ENCODE measurements at regions not wholly inside any gene's neighbourhood (a gene's known extent, or its start where the extent isn't known, plus 50 kb on each side); places are given as distances from the start of the nearest gene placed in this dataset.

DNA sequence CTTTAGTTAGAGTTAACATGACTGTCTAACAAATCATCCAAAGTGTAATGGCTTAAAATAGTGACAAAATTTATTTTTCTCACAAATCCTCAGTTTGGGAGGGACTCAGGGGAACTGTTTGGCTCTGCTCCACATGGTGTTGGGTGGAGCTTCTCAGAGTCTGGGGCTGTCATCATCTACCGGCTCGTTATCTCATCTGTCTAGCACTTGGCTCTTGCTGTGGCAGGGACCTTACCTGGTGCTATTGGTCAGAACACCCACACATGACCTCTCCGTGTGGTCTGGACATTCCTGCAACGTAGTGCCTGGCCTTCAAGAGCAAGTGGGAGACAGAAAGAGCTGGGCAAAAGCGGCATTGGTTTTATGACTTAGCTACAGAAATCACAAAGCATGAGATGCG, 866.9 kb upstream of the FRG1 start:
- no peak for DNase-seq (ENCODE audit: extremely low read depth in 1 of 11, low read depth in 9 of 11, low spot score in 4 of 11)

DNA sequence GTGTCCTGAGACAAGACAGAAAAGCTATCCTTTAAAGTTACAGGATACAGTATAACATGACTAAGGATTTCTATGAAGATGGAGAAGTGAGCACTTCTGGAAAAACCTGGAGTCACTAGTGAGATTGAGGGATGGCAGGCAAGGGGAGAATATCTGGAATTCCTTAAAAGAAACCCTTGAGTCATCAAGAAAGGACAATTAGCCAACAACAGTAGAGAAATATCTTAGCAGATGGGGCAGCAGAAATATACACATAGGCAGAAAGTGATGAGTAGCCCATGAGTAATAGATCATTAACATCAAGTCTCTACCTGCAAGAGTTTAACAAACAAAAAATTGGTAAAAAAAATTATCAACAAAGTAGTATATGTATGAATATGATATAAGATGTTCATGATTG, 858.8 kb upstream of the FRG1 start:
- DNase-seq (ENCODE audit: extremely low read depth in 1 of 11, low read depth in 9 of 11, low spot score in 4 of 11) = no peak

DNA sequence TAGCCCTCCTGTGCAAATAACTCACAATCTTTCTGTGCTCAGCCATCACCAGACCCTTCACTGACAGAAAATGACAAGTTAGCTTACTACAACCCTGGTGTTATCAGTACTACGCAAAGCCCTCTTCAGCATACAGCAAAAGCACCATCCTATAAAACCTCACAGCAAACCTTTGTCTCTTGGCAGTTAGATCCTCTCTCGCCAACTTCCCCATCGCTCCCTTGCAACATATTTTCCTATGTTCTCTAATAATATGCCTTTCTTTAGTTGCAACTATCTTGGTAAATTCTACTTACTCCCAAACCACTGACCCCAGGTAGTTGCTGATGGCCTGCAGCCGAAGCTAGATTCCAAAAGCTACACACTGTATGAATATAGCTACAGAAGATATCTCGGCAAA, 856.9 kb upstream of the FRG1 start:
- DNase-seq (ENCODE audit: extremely low read depth in 1 of 11, low read depth in 9 of 11, low spot score in 4 of 11) = no peak

DNA sequence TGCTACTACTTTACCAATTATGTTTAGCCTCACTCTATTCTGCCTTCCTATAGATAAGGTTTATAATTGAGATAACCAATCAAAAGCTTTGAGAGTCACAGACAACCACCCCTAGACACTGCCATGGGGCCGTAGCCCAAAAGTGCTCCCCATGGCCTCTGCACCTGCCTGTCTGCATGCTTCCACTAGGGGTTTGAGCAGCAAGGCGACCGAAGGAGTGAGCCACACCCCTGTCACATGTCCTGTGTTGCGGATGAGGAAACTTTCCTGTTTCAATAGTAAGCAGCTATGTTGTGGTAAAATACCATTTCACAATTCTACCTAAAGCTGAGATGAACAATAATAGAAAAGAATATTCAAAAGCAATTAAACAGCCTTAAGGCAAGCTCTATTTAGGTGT, 856.0 kb upstream of the FRG1 start:
- no peak for DNase-seq (ENCODE audit: extremely low read depth in 1 of 11, low read depth in 9 of 11, low spot score in 4 of 11)

DNA sequence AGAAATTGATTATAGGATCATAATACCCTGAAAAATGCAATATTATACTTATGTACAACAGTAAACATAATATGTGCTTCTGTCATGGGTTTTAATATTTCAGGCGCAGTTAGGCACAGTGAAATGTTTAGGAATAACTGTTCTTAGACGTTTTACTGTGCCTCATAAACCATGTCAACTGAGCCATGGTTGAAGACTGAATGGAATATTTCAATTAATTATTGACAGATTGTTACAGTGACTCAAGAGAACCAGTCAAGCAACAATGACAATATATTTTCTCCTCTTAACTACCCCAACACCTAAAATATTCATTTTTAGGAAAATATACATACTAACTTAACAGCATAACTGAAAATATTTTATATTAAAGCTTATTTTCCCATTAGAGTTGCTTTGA, 852.7 kb upstream of the FRG1 start:
- peak in 2 of 11 donors; percentile 6 to 18 for DNase-seq (ENCODE audit: extremely low read depth in 1 of 11, low read depth in 9 of 11, low spot score in 4 of 11)

DNA sequence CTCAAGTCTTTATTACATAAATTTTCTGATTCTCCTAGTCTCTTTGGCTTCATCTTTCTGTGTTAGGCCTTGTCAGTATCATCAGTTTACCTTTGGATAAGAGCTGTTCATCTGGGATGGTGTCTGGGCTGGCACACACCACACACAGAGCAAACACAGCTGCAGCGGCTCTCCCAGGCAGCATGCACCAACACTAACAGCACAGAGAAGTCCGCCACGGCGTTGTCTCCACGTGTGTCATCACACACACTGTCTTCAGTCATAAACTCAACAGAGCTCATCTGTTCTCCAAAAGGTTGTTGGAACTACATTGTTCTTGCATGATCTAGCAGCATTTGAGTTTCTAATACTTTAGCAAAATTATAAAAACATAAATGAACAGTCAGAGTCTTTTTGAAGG, 851.9 kb upstream of the FRG1 start:
- no peak for DNase-seq (ENCODE audit: extremely low read depth in 1 of 11, low read depth in 9 of 11, low spot score in 4 of 11)

DNA sequence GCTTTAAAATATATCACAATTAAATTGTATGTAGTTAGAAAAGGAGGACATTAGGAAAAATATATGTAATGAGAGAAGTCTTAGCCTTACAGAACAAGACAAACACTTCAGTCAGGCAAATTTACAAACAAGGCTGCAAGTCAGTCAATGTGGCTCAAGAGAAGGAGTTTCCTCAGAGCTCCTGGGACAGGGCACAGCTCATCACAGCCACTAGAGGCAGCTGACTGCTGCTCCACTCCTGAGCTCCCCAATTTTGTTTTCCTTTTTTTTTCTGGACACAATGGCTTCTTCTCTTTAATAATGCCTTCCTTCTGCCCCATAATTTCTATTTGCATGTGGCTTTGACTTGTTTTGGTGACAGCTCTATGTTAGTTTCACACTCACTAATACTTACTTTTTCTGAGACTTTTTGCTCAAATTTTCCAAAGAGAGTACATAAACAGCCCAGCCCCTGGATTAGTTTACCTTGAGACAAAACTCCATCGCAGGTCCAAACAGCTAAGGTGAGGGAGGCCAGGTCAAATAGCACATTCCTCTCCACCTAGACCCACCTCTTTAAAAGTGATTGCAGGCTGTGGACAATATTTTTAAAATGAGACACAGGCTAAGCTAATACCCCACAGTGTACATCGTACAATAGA, 850.4 kb upstream of the FRG1 start:
- no peak for DNase-seq (ENCODE audit: extremely low read depth in 1 of 11, low read depth in 9 of 11, low spot score in 4 of 11)

DNA sequence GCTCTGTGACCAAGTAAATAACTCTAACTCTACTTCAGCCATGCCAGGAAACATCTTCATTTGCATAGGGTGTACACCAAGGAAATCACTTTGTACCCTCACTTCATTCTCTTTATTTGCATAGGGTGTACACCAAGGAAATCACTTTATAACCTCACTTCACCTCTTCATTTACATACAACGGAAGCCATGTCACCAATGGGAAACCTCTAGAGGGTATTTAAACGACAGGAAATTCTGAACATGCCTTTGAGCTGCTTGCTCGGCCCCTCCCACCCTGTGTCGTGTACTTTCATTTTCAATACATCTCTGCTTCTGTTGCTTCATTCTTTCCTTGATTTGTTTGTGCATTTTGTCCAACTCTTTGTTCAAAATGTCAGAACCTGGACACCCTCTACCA, 848.1 kb upstream of the FRG1 start:
- no peak for DNase-seq (ENCODE audit: extremely low read depth in 1 of 11, low read depth in 9 of 11, low spot score in 4 of 11)

DNA sequence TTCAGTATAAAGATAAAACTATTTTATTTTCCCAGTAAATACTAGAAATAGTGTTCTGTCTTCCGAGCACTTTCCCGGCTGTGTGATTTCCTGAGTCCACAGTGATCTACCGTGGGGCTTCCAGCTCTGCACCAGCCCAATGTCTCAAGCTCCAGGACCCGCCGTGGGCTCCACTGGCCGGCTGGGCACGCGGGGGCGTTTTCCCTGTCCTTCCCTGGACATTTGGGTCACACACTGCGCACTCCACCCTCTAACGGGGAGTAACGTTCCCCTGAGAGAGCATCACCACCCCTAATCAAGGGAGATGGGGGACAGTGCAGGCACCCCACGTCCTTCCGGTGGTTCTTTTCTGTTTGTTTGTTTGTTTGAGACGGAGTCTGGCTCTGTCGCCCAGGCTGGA, 844.6 kb upstream of the FRG1 start:
- no peak for DNase-seq (ENCODE audit: extremely low read depth in 1 of 11, low read depth in 9 of 11, low spot score in 4 of 11)

DNA sequence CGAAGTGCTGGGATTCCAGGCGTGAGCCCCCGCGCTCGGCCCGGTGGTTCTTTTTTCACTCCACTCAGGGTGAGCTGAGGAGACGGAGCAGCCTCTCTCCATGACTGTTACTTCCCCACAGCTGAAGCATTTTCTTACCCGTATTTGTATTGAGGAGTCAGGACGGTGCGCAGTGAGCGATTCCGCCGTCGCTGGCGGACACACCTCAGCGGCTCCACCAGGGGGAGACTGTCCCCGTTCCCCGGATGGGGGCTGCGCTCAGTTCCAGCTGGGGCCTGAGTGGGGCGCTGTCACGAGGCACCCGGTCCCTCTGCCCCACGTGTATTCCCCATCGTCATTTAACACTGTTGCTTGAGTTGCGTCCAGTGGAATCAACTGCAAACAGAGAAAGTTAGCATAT, 844.0 kb upstream of the FRG1 start:
- no peak for DNase-seq (ENCODE audit: extremely low read depth in 1 of 11, low read depth in 9 of 11, low spot score in 4 of 11)

DNA sequence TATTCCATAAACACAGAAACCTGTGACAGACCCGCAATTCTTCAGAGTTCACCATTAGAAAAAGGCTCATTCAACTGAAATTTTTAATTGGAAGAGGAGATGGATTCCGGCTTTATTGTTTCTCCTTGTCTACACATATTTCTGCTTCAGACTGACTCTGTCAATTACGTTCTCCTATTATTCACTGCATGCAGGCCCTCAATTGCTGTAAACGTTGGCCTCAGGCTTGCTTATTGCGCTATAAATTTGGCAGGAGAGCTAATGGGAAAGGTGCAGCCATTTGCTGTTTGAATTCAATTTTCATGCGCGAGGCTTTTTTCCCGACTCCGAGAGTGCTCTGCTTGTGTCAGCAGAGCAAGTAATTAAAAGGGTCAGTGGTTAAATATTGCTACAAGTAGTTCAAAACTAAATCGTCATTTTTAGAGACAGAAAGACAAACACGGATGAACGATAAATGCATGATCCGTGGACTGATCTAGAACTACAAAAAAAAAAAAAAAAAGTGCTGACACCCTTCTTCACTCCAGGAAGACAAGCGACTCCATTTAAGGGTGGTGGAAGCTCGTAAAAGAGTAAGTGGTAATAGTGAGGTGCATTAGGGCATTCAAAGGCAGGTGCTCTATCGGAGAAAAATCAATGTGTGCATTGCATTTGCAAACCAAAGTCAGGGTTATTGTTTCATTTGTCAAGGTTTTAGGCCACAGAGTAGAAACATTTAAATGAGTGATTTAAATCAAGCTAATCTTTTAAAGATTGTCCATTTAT, 841.6 kb upstream of the FRG1 start:
- no peak for DNase-seq (ENCODE audit: extremely low read depth in 1 of 11, low read depth in 9 of 11, low spot score in 4 of 11)

DNA sequence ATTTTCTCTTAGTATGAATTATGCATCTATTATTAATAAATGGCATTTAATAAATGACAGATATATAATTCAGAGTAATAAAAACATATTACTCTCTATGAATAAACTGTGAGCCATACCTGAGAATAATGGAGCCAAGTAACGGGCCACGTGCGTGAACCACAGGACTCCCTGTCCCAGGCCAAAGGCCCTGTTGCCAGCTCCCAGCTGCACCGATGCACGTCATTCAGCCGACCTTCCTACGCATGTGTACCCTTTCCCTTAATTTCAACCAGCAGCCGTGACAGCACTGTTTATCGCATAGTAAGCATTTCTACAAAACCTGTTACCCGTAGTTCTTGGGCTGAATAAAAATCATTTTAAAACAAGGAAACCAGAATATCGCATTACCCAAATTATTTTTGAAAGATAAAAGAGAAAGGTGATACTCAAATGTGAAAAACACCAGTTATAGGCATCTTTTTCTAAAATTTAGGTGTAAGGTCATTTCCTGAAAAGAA, 827.2 kb upstream of the FRG1 start:
- no peak for DNase-seq (ENCODE audit: extremely low read depth in 1 of 11, low read depth in 9 of 11, low spot score in 4 of 11)

DNA sequence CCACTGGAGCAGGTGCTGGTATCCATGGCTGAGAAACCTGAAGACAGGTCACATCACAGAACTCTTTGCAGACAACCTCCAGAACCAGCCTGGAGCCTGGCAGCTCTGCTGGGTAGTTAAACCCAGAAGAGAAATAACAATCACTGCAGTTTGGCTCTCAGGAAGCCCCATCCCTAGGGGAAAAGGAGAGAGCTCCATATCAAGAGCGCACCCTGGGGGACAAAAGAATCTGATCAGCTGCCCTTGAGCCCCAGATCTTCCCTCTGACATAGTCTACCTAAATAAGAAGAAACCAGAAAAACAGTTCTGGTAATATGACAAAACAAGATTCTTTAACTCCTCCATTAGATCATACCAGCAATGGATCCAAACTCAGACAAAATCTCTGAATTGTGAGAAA, 823.2 kb upstream of the FRG1 start:
- DNase-seq (ENCODE audit: extremely low read depth in 1 of 11, low read depth in 9 of 11, low spot score in 4 of 11) = no peak

DNA sequence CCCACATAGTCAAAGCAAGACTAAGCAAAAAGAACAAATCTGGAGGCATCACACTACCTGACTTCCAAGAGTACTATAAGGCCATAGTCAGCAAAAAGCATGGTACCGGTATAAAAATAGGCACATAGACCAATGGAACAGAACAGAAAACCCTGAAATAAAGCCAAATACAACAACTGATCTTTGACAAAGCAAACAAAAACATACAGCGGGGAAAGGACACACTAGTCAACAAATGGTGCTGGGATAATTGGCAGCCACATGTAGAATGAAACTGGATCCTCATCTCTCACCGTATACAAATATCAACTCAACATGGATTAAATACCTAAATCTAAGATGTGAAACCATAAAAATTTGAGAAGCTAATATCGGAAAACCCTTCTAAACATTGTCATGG, 819.3 kb upstream of the FRG1 start:
- DNase-seq (ENCODE audit: extremely low read depth in 1 of 11, low read depth in 9 of 11, low spot score in 4 of 11) = no peak

DNA sequence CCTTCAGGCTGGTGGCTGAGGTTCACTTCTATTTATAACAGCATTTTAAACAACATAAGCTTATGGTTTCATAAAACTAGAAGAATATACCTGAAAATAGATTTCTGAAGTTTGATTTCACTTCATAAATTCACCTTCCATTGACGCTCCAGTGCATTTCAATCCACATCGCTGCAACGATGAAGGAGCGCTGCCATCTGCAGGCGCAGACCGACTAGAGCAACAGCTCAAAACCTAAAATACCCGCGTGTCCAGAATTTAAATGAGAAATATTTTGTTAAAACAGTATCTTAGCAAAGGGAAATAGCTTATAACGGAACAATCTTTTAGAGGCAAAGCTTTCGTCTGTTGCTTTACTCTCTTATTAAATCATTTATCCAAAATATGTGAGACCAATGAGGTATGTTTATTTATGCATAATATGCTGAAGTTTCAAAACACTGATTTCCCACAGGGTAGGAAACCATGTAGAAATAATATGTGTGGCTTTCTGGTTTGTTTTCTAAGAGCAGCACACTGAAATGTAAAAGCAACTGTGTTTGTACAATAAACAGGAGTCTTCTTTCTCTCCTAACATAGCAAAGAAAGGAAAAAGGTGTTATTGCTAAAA, 816.4 kb upstream of the FRG1 start:
- DNase-seq (ENCODE audit: extremely low read depth in 1 of 11, low read depth in 9 of 11, low spot score in 4 of 11) = peak in 5 of 11 donors; percentile 15 to 33 (median 24)

DNA sequence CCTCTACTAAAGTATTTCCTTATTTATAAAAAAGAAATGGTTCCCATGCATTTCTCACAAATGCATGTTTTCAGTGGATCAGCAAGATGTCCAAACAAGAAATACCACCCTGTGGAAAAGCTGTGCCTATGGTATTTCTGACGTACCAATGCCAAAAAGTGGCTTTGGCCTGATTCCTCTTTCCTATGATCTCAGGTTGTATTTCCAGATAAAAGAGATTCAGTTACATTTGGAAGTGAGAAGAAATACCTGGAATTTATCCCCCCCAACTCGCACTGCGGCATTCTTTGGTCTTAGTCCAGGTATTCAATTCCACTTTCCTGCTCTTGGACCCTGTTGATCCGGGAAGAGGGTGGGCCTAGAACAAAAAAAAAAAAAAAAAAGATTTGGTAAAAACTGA, 815.9 kb upstream of the FRG1 start:
- no peak for DNase-seq (ENCODE audit: extremely low read depth in 1 of 11, low read depth in 9 of 11, low spot score in 4 of 11)

DNA sequence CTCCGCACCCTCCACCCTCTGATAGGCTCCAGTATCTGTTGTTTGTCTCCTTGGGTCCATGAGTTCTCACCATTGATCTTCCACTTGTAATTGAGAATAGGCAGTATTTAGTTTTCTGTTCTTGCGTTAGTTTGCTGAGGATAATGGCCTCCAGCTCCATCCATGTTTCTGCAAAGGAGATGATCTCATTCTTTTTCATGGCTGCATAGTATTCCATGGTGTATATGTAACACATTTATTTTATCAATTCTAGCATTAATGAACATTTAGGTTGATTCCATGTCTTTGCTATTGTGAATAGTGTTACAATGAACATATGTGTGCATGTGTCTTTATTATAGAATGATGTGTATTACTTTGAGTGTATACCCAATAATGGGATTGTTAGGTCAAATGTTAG, 814.6 kb upstream of the FRG1 start:
- no peak for DNase-seq (ENCODE audit: extremely low read depth in 1 of 11, low read depth in 9 of 11, low spot score in 4 of 11)

DNA sequence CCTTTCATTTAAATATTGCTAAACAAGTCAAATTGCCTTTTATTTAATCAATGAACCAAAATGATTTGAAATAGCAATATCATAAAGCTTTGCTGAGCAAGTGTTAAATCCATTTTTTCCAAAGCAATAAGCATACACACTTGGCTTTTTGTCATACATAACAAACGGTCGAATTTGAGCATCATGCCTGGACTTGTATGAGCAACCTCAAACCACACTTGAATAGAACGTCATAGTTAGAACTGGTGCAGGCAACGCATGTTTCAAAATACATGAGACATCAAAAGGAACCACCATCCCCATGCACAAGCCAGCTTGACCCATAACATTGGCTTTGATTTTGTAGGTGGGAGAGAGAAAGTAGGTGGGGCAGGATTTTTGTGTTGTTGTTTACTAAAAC, 812.3 kb upstream of the FRG1 start:
- DNase-seq (ENCODE audit: extremely low read depth in 1 of 11, low read depth in 9 of 11, low spot score in 4 of 11) = no peak

DNA sequence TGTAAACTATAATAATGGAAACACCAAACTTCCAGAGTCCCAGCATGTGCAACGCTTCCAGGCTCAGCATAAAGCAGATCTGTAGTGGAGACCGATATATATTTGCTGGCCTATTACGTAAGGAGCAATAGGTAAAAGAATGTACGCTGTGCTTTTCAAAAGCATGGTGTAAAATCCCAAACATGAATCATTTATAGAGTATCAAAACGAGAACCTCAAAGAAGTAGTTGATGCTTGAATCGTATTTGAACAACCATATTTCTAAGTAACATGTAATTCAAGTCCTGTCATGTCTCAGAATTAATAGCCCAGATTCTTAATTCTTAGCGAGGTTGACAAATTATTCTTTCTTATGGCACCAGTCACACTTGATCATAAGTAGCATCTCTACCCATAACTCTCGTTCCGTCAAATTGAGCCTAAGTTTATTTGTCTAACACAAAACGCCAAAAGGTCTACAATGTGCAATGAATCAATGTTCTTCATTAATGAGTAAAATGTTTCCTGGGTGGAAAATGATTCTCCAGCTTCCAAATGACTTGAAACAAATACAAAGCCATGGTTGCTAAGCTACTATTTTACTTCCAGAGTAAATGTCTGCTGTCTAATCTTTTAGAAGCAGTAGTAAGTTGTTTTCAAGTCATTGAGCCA, 811.5 kb upstream of the FRG1 start:
- no peak for DNase-seq (ENCODE audit: extremely low read depth in 1 of 11, low read depth in 9 of 11, low spot score in 4 of 11)

DNA sequence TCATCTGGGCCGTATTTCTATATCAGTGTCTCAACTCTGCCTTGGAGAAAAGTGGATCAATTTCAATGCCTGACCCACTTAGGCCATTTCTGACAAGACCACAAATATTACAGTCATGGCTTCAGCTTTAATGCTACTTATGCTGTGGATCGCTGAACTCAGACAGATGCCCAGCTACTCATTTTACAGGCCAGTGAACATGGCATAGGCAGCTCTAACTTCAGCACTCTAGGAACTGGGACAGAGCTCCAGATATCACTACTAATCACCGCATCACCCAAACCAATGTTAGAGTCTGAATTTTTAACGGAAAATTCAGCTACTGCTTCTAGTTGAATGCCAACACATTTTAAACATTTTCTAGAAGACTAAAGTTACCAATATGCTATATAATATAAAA, 809.6 kb upstream of the FRG1 start:
- no peak for DNase-seq (ENCODE audit: extremely low read depth in 1 of 11, low read depth in 9 of 11, low spot score in 4 of 11)
